ENCODE measurements at regions not wholly inside any gene's neighbourhood (a gene's known extent, or its start where the extent isn't known, plus 50 kb on each side); places are given as distances from the start of the nearest gene placed in this dataset.
"Not testable (repeated sequence)": the region's sequence is repeated elsewhere in the genome, so short reads cannot be mapped to it uniquely, and the experiment has no call there.

DNA sequence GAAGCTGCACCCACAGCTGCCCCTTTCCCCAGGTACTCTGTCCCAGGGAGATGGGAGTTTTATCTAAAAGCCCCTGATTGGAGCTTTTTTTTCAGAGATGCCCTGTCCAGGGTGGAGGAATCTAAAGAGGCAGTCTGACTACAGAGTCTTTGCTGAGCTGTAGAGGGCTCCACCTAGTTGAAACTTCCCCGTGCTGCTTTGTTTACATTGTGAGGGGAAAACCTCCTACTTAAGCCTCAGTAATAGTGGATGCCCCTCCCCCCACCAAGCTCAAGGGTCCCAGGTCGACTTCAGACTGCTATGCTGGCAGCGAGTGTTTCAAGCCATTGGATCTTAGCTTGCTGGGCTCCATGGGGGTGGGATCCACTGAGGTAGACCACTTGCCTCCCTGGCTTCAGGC, 470.1 kb upstream of the LARGE1 start:
- no peak overlapping the region for H3K4me3 ChIP-seq (ENCODE audit: low read depth, low read length)
- TF ChIP-seq, protein P1, sequence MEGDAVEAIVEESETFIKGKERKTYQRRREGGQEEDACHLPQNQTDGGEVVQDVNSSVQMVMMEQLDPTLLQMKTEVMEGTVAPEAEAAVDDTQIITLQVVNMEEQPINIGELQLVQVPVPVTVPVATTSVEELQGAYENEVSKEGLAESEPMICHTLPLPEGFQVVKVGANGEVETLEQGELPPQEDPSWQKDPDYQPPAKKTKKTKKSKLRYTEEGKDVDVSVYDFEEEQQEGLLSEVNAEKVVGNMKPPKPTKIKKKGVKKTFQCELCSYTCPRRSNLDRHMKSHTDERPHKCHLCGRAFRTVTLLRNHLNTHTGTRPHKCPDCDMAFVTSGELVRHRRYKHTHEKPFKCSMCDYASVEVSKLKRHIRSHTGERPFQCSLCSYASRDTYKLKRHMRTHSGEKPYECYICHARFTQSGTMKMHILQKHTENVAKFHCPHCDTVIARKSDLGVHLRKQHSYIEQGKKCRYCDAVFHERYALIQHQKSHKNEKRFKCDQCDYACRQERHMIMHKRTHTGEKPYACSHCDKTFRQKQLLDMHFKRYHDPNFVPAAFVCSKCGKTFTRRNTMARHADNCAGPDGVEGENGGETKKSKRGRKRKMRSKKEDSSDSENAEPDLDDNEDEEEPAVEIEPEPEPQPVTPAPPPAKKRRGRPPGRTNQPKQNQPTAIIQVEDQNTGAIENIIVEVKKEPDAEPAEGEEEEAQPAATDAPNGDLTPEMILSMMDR (IDR thresholded peaks at IDR 0.05; ENCODE audit: control insufficient read depth, extremely low read depth, insufficient read depth), result no peak
- no peak for DNase-seq (ENCODE audit: low read depth)

DNA sequence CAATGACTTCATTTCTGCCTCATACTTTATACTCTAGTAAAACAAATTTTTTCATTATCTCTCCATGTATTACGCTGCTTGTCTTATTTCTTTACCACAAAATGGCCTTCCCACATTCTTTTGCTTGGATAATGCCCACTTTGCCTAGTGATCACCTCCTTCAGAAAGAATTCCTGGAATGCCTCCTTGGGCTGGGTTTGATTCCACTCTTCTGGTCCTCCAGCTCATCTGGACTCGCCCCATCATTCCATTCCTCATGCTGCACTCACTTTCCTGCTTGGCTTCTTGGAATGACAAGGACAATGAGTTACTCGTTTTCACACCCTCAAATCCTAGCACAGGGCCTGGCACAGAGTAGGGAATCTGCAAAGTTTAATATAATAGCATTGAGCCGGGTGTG, 475.1 kb upstream of the LARGE1 start:
- no peak overlapping the region for H3K4me3 ChIP-seq (ENCODE audit: low read depth, low read length)
- no peak for DNase-seq (ENCODE audit: low read depth)
- TF ChIP-seq, protein P1 (IDR thresholded peaks at IDR 0.05; ENCODE audit: control insufficient read depth, extremely low read depth, insufficient read depth), result no peak

DNA sequence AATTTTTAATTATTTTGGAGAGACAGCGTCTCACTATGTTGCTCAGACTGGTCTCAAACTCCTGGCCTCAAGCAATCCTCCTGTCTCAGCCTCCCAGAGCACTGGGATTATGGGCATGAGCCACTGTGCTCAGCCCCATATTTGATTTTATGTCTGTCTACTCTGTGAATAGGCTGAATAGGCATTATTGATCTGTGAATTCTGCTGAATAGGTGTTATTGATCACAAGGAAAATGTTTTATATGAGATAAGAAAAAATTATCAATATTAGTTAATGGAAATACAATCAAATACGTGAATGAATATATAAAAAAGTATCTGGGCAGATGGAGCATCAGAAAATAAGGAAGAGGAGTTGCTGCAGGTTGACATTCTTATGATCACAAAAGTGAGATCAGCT, 483.4 kb upstream of the LARGE1 start:
- DNase-seq (ENCODE audit: low read depth), result no peak
- TF ChIP-seq, protein P1 (IDR thresholded peaks at IDR 0.05; ENCODE audit: control insufficient read depth, extremely low read depth, insufficient read depth), result no peak
- no peak overlapping the region for H3K4me3 ChIP-seq (ENCODE audit: low read depth, low read length)

DNA sequence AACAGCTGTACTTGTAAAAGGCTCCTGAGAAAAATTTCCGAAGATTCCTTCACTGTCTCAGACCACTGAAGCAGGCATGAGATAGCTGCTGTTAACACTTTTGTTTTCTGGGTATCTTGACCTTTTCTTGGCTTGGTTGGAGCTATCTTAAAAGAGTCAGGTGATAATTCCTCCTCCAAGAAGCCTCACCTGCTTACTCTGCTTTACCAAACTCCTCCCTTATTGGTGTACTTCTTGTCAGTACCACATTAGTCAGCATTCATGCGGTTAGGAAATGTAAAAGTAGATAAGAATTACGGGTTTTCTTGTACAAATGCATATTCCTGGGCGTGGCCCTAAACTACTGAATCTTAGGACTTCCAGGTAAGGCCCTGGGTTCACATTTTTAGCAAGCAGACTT, 489.8 kb upstream of the LARGE1 start:
- no peak for DNase-seq (ENCODE audit: low read depth)
- H3K4me3 ChIP-seq (ENCODE audit: low read depth, low read length), result no peak overlapping the region
- TF ChIP-seq, protein P1 (IDR thresholded peaks at IDR 0.05; ENCODE audit: control insufficient read depth, extremely low read depth, insufficient read depth), result no peak

DNA sequence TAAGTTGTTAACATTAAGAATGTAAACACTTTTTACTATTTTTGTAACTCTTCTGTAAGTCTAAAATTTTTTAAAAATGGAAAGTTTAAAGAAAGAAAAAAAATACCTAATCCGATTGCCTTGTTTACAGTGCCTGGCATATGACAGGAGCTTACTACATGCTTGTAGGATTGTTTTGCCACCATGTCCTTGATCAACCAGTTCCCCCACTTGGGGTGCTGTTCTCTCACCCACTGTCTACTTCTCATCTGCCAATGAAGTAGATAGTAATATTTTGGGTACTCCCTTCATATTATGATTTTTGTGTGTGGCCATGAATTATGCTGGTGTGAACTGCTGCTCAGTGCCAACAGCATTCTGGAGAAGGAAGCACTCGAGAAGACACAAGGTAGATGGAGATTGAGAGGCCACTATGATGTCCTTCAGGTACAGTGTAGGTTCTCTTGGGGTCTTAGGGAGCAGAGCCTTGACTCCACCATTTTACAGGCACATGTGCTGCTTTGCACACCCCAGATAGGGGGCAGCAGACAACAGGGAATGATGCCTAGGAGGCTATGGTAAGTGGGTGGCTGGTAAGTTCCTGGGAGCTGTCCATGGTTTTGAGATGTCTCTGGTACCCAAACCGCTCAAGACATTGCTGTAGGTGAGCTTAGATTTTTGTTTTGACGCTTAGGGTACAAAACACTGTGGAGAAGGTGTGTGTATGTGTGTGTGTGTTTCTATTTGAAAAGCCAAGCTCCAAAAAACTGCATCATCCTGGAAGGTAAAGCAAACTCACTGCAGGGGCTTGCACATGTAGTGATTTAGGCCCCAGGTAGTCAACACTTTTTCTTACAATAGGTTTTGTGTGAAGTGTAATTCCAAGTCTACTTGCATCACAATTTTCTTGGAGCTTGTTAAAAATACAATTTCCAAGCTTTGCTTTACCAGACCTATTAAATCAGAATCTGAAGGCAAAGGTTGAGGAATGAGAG, 494.5 kb upstream of the LARGE1 start:
- no peak overlapping the region for H3K4me3 ChIP-seq (ENCODE audit: low read depth, low read length)
- peak; percentile 65 for DNase-seq (ENCODE audit: low read depth)
- TF ChIP-seq, protein P1 (IDR thresholded peaks at IDR 0.05; ENCODE audit: control insufficient read depth, extremely low read depth, insufficient read depth), result peak; percentile 97

DNA sequence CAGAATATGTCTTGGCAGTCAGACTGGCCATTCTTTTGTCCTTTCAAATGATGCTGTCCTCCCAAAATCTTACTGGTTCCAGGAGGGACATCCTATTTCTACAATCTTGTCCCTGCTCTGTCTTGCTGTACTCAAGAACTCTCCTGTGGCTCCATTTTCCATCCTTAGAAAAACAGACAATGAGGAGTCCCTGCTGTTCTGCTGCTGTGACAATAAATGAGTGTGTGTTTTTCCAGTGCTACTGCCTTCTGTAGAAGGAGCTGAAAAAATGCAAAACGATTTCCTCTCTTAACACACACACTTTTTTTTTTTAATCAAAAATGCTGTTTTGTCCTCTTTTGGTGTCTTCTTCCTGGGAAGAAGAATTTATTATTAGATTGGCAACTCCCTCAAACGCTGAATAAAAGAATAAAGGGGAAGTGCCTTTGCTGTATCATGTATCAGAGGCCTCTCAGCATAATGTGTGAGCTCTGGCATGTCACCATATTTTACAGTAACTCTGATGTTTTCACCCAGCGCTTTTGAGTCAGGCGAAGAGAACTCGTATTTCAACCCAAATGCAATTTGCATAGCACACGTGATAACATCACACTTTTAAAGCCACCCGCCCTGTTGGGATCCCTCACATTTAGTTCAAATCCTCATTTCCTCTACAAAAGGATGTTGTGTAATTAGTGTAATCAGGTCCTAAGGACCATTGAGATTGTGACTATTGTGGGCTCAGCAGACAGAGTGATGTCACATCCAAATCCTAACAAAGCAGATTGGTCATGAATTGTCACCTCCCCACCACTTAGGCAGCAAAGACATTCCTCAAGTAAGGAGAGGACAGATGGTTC, 496.0 kb upstream of the LARGE1 start:
- no peak overlapping the region for H3K4me3 ChIP-seq (ENCODE audit: low read depth, low read length)
- TF ChIP-seq, protein P1 (IDR thresholded peaks at IDR 0.05; ENCODE audit: control insufficient read depth, extremely low read depth, insufficient read depth), result no peak
- DNase-seq (ENCODE audit: low read depth), result no peak

DNA sequence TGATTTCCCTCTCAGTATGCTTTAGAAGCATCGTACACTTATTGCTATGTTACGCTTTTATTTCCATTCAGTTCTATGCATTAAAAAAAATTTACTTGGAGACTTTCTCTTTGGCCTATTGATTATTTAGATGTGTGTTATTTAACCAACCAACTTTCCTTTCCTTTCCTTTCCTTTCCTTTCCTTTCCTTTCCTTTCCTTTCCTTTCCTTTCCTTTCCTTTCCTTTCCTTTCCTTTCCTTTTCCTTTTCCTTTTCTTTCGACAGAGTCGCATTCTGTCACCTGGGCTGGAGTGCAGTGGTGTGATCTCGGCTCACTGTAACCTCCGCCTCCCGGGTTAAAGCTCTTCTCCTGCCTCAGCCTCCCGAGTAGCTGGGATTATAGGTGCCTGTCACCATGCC, 502.7 kb upstream of the LARGE1 start:
- DNase-seq (ENCODE audit: low read depth); H3K4me3 ChIP-seq (ENCODE audit: low read depth, low read length): not testable (repeated sequence)

Data from LNCaP clone FGC (cell line).